Activated T-cell treated with anti-CD3 and anti-CD28 coated beads for 48 hours (primary cell): ENCODE measurements at regions not wholly inside any gene's neighbourhood (a gene's known extent, or its start where the extent isn't known, plus 50 kb on each side); places are given as distances from the start of the nearest gene placed in this dataset.

Experiments
- DNase-seq: peaks from one replicate; pipeline ENCODE4 v3.0.0-alpha.2; 2020; ENCODE audit warnings: low read depth

DNA sequence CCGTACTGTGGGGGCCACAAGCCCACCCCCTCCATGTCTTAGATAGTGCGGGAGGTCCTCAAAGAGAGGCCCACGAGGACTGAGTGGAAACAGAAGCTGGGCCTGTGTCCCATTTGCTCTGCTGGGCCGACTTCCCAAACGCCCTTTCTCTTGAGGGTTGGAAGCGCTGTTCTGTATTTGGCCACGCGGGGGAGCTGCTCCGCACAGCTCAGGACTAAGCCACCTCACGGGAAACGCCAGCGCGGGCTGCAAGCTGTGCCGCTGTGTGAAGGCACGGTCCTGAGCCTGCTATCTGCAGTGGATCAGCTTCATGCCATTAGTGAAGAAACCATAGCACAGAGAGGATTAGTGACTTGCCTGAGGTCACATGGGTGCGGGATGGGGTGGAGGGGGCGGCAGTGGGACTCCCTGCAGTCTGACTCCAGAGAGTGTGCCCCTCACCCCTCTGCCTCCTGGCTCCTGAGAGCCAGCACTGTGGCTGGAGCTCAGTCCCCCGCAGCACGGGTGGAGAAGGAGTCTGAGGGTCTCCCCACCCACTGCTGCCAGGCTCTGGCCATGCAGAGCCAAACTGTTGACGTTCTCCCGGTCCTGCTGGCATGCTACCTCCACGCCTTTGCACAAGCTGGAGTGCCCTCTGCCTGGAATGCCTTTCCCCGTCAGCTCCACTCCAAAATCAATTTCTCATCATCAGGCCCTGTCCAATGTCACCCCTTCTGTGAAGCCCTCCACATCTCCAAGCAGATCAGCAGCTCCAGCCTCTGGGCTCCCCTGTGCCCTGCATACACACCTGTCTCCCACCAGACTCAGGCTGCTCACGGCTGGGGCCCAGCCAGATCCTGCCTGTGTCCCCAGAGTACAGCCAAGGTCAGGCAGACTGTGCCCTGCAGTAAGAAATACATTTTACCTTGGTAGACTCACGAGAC is 51.5 kb upstream of the LRRC32 start:
- DNase-seq, result peak; percentile 71

DNA sequence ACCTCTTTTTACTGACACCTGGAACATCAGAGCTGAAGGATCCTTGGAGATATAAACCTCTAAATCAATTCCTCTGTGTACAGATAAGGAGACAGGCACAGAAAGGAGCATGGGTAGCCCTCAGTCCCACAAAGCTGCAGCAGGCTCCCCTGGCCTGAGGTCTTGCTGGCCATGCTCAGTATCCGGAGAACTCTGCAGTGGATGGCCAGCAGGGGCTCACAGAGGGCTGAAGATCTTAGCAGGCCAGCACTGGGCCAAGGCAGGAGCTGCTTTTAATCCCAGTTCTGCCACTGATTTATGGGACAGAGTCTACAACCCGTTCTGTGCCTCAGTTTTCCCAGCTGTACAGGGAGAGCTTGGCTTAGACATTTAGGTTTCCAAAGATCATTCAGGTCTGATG is 52.6 kb upstream of the LRRC32 start:
- no peak for DNase-seq

DNA sequence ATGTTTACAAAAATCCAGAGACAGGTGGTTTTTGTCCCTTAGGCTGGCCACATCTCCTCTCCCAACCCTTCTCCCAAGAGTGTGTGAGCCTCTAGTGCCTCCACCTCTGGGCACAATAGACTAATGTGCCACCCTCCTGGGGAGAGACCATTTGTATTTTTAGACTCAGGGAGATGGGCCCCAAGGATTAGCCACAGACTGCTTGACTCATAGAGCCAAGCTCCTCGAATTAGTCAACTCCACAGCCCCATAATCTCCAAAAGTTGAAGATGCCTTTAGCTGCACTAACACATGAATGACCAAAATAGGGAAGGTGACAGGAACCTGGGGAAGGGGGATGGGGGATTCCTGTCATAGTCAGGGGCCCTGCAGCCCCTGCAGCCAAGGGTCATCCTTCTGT is 53.0 kb upstream of the LRRC32 start:
- no peak for DNase-seq

DNA sequence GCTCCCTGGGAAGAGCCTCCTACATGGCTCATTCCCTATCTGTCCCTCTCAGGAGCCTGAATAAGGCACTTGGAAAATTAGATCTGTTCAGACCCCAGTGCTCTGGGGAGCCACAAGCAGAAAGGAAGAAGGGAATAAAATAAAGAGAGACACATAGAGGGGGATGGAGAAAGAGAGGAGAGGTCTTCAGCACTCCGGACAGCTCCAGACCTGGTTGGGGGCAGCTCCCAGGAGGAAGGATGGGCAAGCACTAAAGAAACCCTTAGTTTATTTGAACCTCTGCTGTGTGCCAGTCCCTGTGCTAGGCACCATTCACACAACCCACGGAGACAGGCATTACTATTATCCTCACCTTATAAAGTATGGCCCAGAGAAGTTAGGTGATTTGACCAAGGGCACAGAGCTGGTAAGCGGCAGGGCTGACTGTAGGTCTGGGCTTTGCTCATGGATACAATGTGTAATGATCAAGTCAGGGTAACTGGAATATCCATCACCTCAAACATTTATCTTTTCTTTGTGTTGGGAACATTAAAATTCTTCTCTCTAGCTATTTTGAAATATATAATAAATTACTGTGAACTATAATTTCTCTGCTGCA is 53.7 kb upstream of the LRRC32 start:
- DNase-seq, result no peak

DNA sequence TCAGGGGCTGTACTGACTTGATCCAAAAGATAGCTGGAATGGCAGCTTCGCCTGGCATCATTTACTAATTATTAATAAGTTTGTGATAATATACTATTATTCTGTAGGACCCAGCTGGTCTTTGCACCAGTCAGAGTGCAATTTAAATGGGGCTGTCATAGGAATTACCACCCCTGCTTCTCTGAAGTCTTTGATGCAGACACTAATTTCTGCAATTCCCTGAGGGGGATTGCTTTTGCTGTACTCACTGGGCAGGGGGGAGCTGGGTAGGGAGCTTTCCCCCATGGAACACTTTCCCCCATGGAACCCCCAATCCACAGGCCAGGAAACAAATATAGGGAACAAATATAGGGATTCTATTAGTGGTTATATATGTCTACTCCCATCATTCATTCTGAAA is 54.9 kb upstream of the TSKU start:
- DNase-seq, result no peak

DNA sequence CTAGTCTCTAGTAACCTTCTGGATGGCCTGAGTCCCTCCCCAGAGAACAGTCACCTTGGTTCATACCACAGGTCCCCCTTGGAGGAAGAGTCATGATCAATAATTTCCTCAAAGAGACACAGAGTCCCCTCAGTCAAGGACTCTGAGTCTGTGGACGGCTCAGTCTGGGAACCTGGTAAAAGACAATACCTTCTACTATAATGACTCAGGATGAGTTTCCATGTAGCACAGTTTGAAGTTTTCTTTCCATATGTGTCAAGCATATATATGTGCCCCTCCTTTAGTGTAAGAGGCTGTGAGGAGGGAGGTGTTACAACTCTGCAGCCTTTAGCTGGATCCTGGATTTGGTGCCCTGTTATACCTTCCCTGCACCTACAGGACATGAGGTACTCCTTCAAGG is 54.4 kb upstream of the TSKU start:
- no peak for DNase-seq

DNA sequence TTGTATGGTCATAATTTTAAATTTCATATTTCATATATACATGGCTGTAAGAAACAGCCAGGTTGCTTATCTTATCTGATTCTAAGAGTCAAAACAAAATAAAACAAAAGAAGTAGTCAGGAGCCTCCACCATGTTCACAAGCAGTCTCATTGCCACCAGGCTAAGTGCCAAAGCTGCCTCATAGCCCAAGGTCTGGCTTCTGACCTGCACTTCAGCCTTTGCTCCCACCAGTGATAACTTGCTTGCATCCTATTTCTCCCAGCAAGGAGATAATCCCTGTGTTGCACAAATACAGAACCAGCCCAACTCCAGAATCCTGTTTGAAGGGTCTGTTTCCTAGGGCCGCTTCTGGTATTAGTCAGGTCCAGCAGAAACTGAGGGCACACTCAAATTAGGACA is 53.9 kb upstream of the TSKU start:
- DNase-seq, result no peak

DNA sequence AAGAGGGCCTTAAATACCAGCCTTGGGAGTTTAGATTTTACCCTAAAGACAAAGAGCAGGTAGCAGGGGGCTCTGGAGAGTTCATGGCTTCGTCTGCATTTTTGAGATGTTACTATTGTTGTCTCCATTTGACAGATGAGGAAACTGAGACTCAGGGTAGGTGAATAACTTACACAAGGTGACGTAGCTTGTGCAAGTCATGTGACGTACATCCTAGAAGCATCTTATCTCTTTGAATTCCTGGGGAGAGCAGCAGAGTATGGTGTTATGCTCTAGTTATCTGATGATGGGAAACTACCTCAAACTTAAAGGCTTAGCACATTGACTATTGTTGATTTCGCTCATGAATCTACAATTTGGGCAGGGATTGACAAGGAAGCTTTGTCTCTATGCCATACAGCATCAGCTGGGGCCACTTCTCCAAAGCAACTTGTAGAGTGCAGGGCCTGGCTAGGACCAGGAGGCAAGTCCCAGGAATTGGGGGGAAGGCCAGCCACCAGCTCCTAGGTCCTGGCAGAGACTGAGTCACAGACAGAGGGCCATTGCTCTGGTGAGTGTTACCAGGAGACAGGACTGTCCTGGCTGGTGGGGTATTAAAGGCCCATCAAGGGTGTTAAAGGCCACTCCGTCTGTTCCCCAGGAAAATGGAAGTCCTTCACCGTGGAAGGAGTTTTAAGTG is 52.1 kb upstream of the TSKU start:
- no peak for DNase-seq

DNA sequence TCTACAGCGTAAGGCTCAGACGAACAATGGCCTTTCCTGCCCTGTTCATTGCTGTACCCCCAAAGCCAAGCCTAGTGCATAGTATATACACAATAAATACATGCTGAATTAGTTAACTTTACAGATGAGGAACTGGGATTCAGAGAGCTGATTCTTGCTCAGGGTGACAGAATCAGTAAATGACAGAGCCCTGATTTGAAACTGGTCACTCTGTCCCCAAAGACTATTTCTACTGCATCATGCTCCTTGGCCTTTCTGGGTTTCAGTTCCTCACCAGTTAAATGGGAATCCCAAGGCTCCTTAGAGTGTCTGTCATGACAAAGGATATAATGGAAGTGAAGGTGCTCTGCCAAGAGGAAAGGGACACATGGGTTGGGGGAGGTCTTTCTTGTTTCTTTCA is 50.5 kb upstream of the TSKU start:
- DNase-seq, result no peak
